Mammary epithelial cell (primary cell): ENCODE measurements at regions not wholly inside any gene's neighbourhood (a gene's known extent, or its start where the extent isn't known, plus 50 kb on each side); places are given as distances from the start of the nearest gene placed in this dataset.

Experiments used
- CTCF ChIP-seq, 2 donors: IDR thresholded peaks in 1 of 2; conservative IDR thresholded peaks in 1 of 2; 2 replicates each; pipeline ENCODE4 v1.5.1; 2011 to 2012; ENCODE audit warnings: inconsistent platforms in 2 of 2, low read length in 2 of 2, mild to moderate bottlenecking in 2 of 2, control low read depth in 1 of 2, low read depth in 1 of 2; ENCODE audit not compliant: insufficient read depth in 1 of 2; ENCODE audit errors: extremely low read depth in 1 of 2
- EZH2 ChIP-seq: IDR thresholded peaks from 2 replicates; pipeline ENCODE4 v1.6.1; 2012; ENCODE audit warnings: low read length, inconsistent platforms, borderline replicate concordance

DNA sequence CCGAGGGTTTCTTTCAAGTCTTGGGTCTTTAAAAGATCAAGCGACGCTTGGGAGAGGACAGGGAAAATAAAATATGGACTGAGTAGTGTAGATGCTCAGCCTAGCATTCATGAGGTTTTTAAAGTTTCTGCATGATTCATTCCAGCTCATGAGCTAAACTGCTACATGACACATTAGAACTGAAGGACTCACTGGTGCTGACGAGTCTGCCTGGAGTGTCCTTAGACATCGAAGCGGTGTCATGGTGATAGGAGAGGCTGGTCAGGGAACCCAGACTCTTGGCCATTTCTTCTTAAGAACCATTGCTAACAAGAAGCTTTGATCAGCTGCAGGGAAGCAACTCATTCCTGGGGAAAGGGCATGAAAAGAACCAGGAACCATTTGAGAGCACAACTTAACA, 158.6 kb downstream of the TRIML1 start:
- TF ChIP-seq CTCF (conservative IDR thresholded peaks at IDR 0.05 in 1 of 2, IDR thresholded peaks at IDR 0.05 in 1 of 2; ENCODE audit: extremely low read depth in 1 of 2, insufficient read depth in 1 of 2, low read depth in 1 of 2, low read length in 2 of 2) (no peak), EZH2 (no peak)
